ENCODE measurements at regions not wholly inside any gene's neighbourhood (a gene's known extent, or its start where the extent isn't known, plus 50 kb on each side); places are given as distances from the start of the nearest gene placed in this dataset.

DNA sequence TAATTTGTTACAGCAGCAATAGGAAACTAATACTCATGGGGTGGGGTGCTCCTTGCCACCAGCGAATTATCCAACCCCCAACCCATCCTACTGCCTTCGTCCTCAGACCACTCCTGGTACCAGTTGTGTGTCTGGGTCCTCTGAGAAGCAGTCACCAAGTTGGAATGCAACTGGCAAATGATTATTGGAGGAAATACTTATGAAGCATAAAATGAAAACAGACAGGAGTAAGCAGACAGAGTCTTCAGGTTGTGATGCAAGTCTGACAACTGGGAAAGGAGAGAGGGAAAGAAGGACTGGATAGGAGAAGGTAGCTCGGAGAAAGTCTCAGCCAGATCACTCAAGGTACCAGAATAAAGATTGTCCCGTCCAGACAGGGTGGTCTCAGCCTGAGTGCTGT lies 181.1 kb upstream of the ARID2 start:
- TF ChIP-seq SUZ12 (IDR thresholded peaks at IDR 0.05) (no peak), FOXM1 (IDR thresholded peaks at IDR 0.05; ENCODE audit: borderline replicate concordance) (no peak), LEF1 (IDR thresholded peaks at IDR 0.05; ENCODE audit: borderline replicate concordance) (no peak), ELF4 (IDR thresholded peaks at IDR 0.05) (no peak), SP1 (IDR thresholded peaks at IDR 0.05) (no peak), FOXA1 (IDR thresholded peaks at IDR 0.05) (no peak), CTBP1 (IDR thresholded peaks at IDR 0.05; ENCODE audit: borderline replicate concordance) (no peak), TARDBP (IDR thresholded peaks at IDR 0.05) (no peak), HDGF (IDR thresholded peaks at IDR 0.05; ENCODE audit: borderline replicate concordance) (no peak), ZNF384 (IDR thresholded peaks at IDR 0.05) (no peak), FOXK2 (IDR thresholded peaks at IDR 0.05) (no peak)
- TF ChIP-seq, protein P1, sequence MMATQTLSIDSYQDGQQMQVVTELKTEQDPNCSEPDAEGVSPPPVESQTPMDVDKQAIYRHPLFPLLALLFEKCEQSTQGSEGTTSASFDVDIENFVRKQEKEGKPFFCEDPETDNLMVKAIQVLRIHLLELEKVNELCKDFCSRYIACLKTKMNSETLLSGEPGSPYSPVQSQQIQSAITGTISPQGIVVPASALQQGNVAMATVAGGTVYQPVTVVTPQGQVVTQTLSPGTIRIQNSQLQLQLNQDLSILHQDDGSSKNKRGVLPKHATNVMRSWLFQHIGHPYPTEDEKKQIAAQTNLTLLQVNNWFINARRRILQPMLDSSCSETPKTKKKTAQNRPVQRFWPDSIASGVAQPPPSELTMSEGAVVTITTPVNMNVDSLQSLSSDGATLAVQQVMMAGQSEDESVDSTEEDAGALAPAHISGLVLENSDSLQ (IDR thresholded peaks at IDR 0.05) = no peak
